GM21423 (cell line): ENCODE measurements at regions not wholly inside any gene's neighbourhood (a gene's known extent, or its start where the extent isn't known, plus 50 kb on each side); places are given as distances from the start of the nearest gene placed in this dataset.
"Not testable (repeated sequence)": the region's sequence is repeated elsewhere in the genome, so short reads cannot be mapped to it uniquely, and the experiment has no call there.

ENCODE experiments used
- ATAC-seq: cut with Tn5 transposase; IDR thresholded peaks from one replicate; pipeline ENCODE4 v1.9.1; 2021; ENCODE audit warnings: mild to moderate bottlenecking, moderate library complexity; ENCODE audit not compliant: unreplicated experiment

GRCh38 chr3:94398036-94398435, 335.2 kb downstream of the NSUN3 start:
- no peak for ATAC-seq

GRCh38 chr3:94401466-94401865, 338.6 kb downstream of the NSUN3 start:
- no peak for ATAC-seq

GRCh38 chr3:94402126-94402525, 339.3 kb downstream of the NSUN3 start:
- no peak for ATAC-seq

DNA sequence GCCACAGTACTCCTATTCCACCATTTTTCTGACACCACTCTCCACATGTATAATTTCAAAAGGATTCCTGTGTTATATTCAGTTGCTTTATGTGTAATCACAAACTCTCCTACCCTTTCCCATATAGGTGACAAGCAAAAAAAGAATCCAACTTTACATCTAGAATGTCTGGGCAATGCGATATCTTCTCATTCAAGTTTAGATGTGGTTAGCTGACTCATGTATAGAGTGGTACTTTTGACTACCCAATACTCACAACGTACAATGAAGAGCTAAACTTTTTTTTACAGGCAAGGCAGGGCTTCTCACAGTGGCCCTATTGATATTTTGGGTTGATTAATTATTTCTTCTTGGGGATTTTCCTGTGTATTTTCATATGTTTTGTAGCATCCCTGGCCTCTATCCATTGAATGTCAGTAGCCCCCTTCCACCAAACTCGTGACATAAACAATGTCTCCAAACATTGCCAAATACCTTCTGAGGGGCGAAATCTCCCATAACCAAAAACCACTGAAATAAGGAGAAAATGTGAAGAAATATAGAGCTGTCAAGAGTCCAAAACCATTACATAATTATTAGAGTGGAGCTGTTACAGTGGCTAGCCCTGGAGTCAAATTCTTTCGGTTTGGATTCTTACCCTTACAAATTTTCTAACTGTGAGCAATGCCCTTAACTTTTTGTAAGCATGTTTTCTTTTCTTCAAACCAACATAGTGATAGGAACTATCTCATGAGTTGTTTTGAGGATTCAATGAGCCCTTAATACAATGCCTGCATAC, 342.6 kb downstream of the NSUN3 start:
- no peak for ATAC-seq

GRCh38 chr3:94406595-94406994, 343.7 kb downstream of the NSUN3 start:
- ATAC-seq: no peak

DNA sequence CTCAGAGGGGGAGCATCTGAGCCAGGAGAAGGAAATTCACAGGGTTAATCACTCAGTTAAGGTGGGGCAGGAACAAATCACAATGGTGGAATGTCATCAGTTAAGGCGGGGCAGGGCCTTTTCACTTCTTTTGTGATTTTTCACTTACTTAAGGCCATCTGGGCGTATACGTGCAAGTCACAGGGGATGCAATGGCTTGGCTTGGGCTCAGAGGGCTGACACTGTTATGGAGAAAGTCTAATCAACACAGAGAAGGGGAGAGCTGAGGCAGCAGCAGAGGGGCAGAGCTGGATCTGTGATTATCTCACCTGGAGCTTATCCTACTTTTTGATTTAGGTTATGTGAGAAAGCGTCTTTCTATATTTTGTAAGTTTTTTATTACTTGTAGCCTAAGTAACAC, 350.1 kb downstream of the NSUN3 start:
- not testable (repeated sequence) for ATAC-seq

DNA sequence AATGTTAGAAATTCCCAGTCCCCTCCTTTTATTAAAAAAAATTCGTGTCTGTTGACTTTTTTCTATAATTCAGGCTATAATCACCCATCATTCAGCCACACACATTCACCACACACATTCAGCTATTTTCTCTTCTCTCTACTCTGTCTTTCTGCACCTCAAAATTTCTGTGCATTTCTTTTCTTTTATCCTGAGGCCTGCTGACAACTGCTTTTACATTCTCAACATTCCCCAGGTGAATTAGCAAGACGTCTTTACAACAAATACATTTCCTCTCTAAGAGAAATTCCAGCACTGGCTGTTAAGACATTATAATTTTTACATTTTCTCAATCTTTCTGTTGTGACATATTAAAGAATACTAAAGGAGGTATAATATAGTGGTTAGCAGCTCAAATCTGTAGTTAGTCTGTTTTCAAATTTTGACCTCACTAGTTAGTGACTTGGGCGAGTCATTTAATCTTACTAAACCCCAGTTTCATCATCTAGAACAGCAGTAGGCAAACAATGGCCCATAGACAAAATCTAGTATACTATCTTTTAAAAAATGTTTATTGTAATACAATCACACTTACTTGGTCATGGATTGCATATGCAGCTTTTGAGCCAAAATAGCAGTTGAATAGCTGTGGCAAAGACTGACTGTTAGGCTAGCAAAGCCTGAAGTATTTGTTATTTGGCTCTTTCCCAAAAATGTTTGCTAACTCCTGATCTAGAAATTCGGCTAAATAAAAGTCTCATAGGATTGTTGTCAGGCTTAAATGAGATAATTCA, 350.7 kb downstream of the NSUN3 start:
- no peak for ATAC-seq

DNA sequence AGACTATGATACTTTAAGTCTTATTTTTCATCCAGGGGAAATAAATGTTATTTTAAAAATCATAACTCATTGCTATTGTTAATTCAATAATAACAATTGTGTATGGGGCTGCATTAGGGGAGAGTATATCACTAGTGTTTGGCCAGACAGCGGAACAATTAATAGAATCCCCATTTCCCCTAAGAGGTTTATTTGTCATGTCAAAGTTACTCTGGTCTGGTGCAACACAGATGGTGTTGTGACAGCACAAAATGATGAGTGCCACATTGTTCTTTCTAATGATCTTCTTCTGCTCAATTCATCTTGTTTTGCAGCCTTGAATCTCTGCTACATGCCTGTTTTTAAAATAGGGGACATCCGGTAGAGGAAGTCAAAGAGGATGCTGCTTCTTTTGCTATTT, 351.6 kb downstream of the NSUN3 start:
- ATAC-seq: no peak

- no peak for ATAC-seq
Observed at GRCh38 chr3:94416768-94417167, 353.9 kb downstream of the NSUN3 start.

DNA sequence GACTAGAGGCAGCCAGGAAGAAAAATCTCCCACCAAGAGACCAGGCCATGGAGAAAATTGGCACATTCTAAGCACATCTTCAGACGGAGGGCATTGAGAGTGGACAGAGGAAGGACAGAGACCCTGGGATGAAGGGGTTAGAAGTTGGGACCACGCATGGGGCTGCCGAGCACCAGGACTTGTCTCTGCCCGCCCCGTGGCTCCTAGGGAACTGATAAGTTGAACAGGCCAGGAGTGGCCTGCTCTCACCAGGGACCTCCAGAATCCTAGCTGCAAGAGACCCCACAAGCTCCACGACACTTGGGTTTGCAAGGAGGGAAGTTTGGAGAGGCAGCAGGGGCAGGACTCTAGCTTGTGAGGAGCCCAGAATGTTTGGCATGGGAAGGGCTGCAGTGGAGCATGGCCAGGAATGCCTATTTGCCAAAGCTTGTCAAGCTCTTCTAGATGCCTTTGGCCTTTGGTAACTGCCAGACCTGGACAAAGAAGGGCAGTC, 355.1 kb downstream of the NSUN3 start:
- no peak for ATAC-seq

DNA sequence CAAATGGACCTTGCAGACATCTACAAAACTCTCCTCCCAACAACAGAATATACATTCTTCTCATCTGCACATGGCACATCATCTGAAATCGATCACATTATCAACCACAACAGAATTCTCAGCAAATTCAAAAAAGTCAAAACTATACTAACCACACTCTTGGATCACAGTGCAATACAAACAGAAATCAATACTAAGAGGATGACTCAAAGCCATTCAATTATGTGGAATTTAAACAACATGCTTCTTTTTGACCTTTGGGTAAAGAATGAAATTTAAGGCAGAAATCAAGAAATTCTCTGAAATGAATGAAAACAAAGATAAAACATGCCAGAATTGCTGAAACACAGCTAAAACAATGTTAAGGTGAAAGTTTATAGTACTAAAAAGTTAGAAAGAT, 358.1 kb downstream of the NSUN3 start:
- no peak for ATAC-seq

GRCh38 chr3:94423578-94423977, 360.7 kb downstream of the NSUN3 start:
- ATAC-seq: no peak

DNA sequence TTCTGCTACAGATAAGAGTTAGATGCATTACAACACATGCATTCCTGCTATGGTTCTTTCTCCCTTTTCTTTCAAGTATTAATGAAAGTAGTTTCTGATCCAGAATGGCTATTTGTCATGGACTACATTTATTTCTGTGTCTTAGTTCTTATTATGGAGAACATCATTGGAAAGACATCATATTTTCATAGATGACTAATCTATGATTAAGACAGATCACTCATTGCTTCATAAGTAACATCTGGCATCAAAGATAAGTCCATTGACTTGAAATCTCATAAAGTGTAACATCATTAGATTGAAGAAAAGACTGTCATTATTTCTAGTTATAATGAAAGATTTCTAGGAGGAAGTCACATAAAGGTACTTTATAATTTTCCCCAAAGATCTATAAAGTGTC, 366.7 kb downstream of the NSUN3 start:
- ATAC-seq: no peak

- no peak for ATAC-seq
Observed at GRCh38 chr3:94431876-94432570, 369.2 kb downstream of the NSUN3 start.

DNA sequence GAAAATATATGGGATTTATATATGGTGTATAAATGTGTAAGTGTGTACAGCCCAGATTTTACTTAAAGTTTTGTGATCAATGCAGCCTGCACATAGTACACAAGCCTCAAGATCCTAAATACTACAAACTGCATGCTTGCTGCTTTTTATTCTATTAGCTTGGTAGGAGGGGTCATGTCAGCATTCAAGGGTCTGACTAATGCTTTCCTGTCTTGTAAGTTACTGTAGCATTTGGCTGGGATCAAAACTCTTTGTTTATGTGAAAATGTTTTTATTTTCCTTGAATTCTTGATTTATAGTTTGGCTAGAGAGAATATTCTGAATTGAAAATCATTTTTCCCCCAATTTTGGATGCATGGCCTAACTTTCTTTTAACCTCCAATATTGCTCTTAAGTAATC, 370.9 kb downstream of the NSUN3 start:
- ATAC-seq: no peak

GRCh38 chr3:94440767-94441493, 378.1 kb downstream of the NSUN3 start:
- no peak for ATAC-seq

DNA sequence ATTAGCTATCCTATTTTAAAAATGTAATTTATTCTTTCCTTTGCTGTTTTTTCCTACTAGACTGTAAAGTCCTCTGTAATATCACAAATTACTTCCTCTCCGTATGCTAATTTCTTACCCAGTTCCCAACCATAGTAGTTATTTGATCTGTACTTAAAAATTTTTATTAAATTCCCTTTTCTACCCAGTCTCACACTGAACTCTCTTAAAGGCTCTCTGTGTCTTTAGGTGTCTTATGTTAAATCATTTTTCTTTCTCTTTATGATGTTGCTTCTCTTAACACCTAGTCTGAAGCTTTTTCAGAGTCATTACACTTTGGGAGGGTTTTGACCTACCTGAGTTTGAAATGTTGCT, 378.6 kb downstream of the NSUN3 start:
- ATAC-seq: no peak

DNA sequence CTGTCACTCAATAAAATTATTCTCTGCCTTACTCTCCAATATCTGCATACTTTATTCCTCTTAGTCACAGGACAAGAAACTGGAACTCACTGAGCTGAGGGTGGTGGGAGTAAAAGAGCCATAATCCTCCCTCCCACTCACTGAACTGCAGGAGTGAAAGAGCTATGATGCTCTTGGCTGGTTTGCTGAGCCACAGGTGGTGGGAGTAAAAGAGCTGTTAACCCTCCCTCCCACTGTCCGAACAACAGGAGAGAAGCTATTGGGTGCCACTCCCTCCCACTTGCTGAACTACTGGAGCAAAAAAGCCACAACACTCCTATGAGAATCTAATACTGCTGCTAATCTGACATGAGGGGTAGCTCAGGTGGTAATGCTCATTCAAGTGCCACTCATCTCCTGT, 391.0 kb downstream of the NSUN3 start:
- ATAC-seq: no peak

DNA sequence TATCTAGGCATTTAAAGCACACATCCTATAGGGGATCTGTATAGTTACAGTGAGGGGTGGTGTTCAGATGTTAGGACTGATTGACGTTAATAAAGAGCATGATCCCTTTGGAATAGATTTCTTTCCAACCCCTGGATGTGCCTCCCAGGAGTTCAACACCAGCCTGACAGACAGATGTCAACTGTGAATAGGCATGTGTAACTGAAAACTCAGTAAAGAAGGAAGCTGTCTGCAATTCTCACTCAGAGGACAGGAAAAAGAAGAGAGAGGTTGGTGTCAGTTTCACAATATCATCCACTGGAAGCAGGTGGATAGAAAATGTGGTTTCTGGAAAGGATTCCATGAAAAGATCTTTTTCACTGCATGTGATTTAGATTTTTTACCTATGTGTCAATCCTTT, 396.3 kb downstream of the NSUN3 start:
- ATAC-seq: no peak

GRCh38 chr3:94460931-94461330, 398.1 kb downstream of the NSUN3 start:
- no peak for ATAC-seq

DNA sequence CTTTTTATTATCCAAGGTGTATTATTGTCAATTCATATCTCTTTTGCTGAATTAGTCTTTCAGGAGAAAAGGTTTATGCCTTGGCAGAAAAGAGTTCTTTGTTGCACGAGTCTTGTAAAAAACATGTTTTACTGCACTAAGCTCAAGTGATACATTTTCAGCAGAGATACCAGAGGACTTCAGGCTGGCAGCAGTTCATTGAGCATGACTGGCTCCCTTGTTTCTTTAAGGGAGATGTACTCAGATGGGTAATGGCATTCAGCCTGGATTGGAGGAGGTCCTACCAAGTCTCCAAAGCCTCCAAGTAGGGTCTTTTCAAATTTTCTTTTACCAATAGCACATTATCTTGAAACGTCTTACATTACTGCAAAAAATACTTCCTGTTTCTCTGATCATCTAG, 400.1 kb downstream of the NSUN3 start:
- no peak for ATAC-seq
